ENCODE measurements at regions not wholly inside any gene's neighbourhood (a gene's known extent, or its start where the extent isn't known, plus 50 kb on each side); places are given as distances from the start of the nearest gene placed in this dataset.

DNA sequence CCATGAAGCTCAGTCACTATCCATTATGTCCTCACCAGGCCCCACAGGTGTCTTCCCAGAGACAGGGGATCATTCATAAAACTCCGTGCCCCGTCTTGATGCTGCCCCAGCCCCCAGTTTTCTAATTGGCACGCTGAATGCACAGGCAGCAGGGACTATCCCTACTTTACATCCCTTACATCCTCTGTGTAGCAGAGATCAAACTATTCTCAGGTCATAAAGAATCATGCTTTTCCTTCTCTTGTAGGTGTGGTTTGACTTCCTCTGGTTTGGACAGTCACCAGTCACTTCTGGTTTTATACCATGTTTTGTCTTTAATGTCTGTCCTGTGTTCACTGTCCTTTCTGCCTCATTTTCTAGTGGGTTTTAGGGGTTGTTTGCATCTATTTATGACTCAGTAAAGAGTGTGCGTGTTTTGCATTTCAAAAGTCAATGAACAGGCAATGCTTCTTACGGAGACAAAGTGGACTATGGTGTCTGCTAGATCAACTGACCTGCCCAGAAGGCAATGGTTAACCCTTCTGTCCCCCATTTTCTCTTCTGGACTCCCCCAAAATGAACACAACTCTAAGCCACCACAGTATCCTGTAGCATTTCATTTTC, 140.4 kb upstream of the NPVF start:
- DNase-seq, result no peak

DNA sequence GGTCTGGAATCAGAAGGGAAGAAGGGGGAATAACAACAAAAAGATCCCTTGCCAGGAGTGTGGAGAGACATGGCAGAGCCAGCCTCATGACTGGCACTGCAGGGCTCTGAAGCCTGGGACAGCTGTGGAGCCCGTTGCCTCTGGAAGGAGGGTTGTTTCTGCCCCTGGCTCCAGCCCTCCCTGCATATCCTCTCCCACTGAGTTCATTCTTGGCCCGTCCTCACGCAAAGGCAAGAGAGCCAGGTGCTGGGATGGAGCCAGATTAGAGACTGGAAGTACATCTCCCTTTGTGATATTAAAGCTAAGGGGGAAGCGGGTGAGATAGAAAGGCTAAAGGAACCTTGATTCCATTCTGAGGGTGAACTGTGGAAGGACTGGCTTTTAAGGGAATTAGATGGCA, 141.5 kb upstream of the NPVF start:
- no peak for DNase-seq

DNA sequence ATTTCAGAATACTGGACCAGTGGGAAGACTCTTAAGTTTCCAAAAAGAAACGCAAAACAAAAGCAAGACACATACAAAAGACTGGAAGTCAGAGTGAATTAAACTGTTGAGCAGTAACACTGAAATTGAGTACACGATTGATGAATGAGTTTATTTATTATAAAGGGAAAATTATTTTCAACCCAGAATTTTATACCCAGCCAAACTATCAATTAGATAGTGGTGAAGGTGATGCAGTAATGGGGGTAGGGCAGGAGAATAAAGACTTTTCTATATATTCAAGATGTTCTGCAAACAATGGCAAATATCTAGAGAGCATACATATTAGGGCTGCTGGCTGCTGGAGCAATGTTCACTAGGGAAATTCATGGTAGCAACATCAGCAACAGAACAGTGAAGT, 143.7 kb upstream of the NPVF start:
- DNase-seq, result no peak

DNA sequence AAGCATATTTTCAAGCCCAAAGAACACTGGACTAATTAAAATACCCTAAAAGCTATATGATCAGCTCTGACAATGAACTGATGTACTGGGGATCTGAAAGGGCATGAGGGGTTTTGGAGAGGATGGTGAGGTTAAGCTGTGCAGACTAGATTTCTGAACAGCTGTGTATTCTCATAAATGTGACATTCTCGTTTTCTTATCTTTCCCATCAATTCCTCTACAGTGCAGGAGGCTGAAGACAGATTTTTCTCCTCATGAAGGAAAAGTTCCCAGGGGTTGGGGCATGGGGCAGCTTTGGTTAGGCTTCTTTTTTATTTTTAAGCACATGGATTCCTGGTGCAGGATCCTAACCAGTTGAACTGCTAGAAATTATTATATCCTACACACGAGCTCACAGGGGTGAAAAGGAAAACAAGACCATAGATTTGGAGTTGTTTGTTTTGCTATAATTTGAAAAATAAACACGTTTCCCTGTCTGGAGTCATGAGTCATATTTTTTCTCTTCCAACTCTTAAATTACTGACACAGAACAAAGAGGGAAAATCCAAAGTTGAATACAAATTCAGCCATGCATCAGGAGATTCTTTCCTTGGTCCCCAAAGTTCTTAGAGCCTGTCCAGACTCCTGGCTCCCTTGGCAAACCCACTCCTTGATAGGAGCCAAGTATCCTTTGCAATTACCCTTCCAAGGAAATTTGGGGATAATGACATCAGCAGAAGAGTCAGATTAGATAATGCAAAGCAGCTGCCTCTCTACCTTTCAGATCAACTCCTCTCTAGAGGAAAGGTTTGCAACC, 147.7 kb upstream of the NPVF start:
- DNase-seq, result no peak

DNA sequence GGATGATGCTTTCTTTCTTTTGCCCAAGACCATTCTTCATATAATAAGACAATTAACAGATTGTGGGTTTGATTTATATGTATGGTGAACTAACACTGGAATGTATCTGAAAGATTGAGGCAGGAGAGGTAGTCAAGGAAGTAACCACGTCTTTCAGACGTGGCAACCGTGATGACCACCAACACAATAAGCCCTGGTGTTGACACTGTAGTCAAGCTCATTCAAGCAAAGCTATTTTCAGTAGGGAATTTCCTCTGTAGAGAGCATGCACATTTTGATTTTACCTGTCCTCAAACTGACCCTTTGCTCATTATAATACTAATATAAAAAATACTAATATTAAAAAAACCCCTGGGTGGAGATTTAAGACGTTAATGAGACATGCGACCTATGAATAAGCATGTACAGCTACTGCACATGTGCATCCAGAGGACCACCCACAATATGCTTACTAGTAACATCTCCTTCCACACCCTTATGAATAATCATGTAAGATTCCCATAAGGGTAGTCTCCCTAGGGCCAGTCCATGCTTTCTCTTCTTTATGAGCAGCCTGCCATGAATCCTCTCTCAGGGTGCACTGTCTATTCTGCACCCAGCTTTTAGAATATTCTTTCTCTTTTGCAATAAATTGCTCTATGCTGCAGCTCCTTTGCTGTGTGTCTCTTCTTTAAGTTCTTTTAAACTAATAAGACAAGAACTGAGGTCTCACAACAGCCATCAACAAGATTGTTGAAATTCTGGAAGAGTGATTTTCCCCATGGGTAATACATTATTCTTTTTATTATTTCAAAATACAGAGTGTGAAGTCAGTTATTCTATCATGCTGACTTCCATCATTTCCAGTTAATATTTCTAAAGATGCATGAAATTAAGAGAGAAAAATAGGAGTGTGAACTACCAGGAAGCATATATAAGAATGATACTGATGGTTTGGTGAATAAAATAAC, 151.3 kb upstream of the NPVF start:
- no peak for DNase-seq

DNA sequence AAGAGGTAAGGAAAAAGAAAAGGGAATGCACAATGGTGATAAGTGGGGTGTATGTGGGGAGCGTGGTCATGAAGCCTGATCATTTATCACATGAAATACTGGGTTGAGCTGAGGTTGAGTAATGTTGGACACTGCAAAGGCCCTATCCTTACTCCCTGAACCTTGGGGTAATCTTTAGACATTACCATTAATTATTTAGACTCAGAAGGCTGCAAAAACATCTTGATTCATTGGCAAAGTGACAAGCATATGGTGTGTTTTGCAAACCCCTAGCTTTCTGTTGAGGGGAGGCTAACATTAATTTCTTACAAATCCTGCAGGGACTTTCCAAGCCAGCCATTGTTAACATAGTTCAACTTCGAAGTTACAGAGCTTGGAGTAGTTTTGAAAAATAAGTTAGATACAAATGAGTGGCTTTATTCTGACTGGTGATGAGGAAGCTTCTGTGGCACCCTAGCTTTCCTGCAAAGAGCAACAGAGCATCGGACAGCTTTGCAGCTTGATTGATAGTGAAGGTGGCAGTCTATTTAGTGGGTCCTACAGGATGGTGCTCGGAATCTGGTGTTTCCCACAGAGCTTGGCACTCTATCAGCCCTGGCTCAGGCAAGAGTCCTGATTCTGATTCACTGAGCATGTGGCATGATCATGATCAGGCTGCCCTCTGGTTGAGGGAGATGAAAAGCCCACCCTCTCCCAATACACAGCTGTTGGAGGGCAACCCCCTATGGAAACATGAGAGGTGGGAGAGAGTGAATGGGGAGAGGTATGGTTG, 153.7 kb upstream of the NPVF start:
- DNase-seq, result no peak

DNA sequence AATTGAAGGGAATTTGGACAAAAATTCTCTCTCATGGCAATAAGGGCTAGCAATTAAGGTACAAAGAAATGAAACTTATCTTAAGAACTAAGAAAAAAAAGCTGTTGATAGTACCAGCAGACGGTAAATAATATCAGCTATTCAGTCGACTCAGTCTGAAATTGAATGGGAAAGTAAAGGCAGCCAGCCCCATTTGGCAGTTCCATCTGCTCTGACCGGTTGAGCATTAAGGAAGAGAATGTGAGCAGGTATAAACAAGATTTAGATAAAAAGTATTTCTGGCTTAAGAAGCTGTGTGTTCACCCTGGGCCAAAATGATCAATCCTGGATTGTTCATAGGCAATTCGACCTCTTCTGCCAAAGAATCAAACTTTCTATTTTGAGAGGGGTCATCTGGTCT, 154.6 kb upstream of the NPVF start:
- DNase-seq, result no peak

DNA sequence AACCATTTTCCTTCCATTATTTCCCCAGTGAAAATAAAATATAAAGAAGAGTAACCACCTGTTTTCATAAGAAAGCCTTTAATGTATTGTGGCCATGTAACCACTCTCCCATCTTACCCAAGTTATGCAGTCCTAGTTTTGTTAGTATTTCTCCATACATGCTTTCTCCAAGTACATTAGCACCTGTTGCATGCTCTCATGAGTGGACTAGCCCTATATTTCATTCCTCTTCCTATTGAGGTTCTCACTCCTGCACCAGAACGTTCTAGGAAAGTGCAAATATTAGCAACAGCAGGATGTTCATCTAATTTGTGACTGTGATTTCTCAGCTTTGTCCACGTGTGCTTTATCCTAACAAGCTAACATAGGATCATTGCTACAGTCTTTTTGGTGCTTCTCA, 155.1 kb upstream of the NPVF start:
- DNase-seq, result no peak

DNA sequence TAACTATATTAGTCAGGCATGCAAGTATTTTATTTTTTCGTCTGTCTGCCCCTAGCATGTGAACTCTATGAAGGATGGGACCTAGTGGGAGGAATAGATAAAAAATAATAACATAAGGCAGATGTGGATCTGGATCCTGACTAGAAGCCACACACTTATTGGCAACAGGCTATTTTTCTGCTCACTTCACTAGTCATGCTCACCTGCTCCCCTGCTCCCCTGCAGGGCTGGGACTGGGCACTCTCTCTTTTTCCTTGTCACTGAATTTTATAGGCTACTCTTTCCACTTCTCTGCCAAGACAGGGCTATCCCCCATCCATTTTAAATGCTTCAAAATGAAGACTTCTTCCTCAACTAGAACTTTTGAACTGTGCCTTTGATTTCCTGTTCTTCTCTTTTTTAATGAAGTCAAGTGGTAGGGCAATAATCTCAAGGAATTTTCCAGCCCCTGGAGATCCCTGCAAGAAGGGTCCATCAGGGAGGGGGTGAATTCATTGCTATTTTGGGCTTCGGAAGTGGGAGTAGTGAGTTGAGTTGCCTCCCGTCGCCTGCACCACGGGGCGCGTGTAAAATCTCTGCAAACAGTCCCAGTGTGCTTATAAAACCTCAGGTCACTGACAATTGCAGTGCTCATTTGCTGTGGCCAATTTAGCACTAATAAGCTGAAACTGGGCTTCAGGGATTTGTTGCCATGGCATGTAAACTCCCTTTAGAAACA, 156.7 kb upstream of the NPVF start:
- DNase-seq, result no peak

DNA sequence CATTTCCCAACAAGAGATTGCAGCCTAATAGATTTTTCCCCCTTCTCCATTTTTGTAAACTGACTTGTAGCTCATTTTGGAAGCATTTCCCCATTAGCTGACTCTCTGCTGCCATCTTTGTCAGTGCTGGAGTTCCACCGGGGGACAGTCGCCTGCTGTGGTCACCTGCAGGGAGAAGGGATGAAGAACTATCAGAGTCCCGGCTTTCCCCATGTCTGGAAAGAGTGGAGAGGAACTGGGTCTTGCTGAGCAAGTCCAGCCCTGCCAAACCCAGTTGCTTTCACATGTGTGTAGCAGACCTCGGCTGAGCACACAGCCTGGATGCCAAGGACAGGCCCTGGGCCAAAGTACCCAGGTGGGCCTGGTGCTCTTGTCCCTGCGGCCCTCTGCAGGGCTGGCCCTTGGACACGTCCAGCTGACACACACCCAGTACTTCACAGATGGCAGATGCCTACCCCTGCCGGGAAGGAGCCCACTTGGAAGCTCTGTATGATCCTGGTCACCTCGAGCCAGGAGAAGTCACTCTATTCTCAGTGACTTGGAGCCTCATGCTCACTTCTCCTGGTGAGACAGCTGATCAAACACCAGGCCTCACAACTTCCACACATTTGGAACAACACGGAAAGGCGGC, 157.3 kb upstream of the NPVF start:
- DNase-seq, result peak; percentile 15

DNA sequence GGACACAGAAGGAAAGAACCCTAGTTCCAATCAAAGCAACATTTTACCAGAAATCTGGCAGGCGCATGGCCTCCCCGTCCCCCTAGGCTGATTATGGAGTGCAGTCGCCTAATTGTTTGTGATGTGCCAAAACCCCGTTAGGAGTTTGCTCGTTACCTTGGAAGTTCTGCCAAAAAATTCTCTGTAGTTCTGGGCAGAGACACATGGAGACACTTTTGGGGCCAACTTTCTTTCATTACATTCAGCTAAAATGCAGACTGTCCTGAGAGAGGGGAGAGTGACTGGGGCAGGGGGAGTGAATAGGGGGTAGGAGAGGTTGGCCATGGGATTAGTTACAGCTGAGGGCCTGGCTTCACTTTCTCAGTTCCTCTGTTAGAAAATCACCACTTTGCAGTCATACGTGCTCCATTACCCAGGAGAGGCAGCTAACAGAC, 158.0 kb upstream of the NPVF start:
- DNase-seq, result no peak

DNA sequence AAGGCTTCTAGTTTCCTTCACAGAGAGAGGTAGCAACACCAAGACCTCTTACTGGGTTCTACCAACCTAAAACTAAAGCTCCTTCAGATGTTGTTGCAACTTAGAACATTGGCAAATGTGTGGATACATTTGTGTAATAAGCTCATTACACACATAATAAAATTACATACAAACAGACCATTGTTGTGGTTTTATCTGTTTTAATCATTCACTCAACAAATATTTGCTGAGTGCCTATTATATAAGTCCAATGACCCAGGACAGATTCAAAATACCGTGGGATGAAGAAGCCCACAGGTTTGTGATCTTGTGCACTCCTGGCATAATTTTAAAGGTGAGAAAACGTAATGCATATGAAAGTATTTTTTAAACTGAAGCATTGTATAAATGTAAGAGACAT, 160.4 kb upstream of the NPVF start:
- DNase-seq, result no peak

DNA sequence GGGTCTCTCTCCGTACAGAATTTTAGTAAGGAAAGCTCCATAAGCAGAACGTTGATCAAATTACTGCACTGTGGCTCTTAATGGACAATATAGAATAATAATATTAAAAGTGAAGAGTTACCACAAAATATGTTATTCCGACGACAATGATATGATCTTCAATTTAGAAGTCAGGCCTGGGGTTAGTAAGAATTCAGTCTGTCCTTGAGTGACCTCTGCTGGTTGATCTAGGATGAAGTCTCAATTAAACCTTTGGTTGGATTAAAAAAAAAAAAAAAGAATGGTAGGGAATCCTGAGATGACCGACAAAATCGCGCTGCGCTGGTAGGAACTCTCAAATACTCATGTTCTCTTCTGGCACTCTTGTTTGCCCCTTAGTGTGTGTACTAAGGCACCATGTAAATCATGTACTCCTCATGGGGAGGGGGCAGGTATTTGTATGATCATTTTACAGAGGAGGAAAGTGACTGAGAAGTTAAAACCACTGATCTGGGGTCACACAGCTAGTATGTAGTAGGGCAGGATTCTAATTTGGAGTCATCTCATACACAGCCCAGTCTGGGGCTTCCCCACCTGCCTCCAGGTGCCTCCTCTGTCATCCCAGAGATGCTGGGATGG, 161.3 kb upstream of the NPVF start:
- peak; percentile 43 for DNase-seq

DNA sequence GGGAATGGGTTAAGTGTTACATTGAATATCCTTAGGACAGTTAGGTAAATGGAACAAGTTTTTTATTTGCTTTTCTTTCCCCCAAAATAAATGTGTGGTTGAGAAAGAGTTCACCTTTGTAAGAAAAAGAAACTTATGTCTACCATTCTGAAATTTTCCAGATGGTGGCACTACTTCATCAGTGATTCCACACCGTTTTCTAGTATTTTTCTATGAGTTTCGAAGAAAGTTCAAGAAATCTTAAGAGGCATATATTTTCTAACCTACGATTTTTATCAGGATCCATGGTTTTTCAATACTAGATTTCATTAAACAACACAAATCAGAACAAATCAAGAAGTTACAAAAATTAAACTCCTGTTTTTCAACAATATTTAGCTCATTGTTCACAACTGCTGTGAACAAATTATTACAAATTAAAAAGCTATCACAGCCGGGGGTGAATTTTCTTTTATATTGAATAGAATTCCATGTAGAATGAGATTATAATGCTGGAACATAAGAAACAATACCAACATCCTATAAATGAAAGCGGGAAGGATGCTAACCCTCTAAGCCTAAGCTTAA, 163.1 kb upstream of the NPVF start:
- DNase-seq, result no peak

DNA sequence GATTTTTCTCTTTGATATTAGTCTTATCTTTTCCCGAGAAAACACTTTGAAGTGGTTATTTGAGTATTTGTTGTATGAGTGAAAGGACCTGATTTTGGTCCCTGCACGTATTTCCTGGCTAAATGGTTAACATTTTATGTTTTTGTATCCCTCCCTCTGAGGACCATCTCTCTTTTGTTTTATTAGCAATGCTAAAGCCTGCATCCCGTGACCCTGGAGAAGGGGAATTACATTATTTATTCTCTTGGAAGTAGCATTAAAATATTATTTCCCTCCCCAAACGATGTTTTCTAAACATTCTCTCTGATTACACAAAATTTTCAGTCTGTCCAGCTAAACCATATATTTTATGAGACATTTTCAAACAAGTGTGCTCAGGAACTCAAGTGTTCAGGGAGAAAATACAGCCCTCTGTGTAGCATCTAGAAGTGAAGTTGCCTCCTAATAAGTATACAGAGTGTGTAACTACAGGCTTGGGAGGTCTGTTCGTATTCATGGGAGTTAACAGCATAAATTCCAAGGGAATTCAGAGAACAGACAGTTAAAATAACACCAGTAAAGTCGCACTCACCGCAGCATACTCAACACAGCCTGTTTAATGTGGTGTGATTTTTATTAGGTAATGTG, 163.8 kb upstream of the NPVF start:
- no peak for DNase-seq

DNA sequence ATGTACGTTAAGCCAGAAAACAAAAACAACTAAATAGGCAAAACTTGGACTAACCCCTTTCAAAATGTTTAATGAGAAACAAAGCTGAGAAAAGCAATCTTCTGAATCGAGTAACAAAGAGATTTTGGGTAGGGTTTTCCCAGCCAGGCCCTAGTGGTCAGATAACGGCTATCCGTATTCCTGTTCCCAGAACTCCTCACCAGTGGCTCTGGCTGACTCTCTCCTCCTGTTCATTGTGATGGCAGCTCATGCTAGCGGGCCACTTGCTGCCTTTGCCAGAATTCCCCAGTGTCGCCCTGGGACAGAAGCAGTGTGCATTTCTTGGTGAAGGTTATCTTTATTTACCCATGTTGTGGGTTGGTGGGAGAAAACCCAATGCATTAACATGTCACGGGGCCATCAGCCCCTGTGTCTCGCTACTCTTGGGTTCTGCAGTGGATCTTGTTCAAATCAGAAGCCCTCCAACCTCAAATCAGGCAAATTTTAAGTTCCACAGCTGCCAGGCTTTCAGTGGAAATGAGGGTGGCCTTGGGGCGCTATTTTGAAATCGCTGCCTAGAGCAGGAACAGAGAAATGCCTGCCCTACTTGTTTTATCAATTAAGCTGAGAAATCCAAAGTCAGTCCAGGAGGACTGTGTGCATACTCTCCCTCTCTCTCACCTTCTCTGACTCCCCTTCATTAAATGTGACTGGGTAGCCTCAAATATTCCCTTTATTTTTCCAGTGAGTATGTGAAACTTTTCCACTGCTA, 164.5 kb upstream of the NPVF start:
- no peak for DNase-seq

DNA sequence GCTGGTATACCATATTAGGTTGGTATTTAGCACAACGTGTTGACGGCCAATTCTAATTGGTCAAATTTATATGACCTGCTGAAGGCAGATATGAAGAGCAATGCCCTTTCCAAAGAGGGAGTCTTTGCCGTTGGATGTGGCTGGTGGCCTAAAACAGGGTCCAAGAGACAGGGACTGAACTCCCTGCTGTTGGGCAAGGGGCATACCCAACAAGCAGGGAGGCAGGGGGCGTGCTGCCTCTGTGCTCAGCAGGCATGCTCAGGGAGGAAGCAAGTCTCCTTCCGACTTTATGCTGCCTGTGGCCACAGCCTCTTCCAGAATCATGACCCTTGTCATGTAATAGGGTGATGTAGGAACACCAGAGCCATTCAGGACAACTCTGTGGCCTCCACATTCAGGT, 167.7 kb upstream of the NPVF start:
- no peak for DNase-seq

DNA sequence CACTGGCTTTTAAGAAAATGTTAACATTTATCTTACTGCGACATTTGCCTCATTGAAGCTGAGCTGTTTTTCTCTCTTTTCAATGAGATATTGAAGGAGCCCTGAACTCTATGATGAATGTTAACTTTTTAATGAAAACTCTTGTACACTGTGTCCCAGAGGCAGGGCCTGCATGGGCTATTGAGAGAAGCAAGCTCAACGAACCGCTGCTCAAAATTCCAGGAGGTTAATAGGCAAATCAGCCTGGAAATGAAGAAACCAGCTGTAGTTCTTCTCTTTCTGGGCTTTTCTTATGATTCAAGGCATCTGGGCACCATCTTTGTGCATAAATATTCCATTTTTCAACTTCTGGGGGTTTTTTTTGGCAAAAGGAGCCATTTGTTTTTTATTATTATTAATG, 168.4 kb upstream of the NPVF start:
- no peak for DNase-seq

DNA sequence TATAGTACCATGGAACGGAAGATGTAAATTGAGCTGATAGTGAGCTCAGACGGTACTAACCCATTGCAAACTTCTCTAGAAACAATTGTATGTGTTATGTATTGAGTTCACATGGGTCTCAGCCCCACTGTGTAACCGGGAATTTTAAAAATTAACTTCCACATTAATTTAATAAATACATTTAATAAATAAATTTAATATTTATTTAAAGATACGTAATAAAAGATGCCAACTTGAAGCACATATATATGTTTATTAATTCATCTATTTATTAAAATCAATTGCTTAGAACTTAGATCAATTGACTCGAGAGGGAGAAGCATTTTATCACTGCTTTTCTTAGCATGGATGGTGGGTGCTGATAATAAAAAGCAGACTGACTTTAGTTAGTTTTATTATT, 170.1 kb upstream of the NPVF start:
- no peak for DNase-seq

All from NCI-H774 (cell line).